Daoy (cell line): ENCODE measurements at regions not wholly inside any gene's neighbourhood (a gene's known extent, or its start where the extent isn't known, plus 50 kb on each side); places are given as distances from the start of the nearest gene placed in this dataset.

ENCODE experiments used
- DNase-seq: peaks from one replicate; pipeline ENCODE4 v3.0.0-alpha.2; 2015; ENCODE audit warnings: low read depth

DNA sequence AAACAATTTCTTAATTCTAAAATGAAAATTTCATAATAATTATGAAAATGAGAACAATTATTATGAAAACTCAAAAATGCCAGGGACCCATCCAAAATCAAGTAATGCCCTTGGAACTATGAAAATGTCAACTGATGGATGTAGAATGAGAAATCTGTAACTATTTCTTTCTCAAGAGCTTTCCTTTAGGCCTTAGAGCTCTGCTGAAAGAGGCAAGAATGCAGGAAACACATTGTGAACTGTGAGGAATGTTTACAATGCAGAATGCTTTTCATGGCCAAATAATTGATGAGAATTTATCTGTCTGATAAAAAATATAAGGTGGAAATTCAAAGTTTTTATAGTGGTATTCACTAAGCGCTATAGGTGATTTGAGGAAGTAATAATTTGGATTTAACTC is 207.1 kb upstream of the PCDH18 start:
- DNase-seq: no peak

DNA sequence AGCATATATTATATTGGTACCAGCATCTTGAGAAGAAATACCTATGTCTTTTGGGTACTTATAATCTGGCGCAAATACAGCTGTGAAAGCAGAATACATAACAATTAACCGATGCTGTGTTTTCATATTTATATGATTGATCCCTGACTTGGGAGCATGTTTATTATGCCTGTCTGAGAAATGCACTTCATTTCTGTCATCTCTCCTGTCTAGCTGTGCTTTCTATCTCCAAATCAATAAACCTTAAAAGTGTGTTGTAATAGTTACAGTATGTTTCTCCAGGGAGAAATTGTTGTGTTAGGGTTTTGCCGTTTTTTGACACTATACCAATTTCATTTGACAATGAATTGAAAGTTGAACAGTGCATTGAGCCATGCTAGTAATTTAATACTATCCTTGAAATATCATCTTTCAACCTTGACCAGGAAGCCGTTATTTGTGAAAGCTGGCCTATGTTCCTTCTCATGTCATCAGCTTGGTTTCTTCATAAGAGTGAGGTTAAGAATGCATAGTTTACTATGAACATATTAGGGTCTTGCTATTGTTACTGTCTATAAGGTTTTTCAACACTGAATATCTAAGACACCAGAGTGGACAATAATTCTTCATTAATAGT is 206.2 kb upstream of the PCDH18 start:
- DNase-seq: no peak

DNA sequence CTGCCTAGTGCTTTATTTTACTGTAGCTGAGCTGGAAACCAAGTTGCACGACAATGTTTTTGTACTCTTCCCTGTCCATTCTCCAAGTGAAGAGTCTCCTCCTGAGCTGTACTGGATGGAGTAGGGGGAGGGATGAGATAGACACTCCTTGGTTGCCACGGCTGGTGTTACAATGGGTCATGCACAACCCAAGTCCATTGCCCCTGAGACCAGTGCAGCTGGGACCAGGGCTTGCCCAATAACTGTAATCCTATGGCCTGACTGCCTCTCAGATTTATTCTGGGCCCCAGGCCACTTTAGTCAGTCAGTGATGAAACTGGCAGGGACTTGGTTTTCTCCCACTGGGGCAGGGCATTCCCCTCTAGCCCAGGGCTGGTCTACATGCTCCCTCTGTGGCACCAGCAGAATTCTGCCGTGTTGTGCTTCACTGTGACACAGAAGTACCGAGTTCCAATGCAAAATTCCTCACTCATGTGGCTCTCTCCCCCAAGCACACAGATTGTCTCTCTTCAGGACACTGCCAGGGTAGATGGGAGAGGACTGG is 203.3 kb upstream of the PCDH18 start:
- DNase-seq: peak; percentile 0

DNA sequence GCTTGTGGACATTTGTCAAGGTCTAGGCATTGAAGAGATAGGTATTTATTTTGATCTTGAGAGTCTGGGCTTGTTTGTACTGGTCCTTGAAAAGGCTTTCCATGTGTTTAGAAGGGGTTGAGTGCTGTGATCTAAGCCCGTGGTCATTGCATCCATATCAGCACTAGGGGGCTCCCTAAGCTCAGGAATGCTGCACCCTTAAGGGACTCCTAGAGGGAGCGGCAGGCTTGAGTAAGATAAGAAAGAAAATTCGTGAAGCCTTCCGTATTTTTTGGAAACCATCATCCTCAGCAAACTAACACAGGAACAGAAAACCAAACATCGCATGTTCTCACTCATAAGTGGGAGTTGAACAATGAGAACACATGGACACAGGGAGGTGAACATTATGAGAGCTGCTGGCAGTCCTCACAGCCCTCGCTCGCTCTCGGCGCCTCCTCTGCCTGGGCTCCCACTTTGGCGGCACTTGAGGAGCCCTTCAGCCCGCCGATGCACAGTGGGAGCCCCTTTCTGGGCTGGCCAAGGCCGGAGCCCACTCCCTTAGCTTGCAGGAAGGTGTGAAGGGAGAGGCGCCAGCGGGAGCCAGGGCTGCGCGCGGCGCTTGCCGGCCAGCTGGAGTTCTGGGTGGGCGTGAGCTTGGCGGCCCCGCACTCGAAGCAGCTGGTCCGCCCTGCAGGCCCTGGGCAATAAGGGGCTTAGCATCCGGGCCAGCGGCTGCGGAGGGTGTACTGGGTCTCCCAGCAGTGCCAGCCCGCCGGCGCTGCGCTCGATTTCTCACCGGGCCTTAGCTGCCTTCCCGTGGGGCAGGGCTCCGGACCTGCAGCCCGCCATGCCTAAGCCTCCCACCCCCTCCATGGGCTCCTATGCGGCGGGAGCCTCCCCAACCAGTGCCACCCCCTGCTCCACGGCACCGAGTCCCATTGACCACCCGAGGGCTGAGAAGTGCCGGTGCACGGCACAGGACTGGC is 201.2 kb upstream of the PCDH18 start:
- peak; percentile 48 for DNase-seq

DNA sequence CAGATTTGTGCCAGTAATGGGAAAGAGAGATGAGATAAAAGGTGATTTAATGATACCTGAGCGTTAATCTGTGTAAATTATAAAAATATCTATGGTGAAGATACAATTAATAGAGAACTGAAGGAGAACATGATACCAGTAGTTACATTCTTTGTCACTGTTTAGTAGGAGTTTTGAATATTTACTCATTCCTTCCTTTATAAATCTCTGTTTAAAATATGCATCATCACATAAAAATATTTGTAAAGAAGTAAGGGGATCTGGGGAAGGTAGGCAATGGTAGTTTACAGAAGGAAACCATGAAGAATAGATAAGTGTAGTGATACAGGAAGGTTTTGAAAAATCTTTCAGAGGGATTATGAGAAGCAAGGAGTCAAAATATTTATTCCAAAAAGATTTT is 190.6 kb upstream of the PCDH18 start:
- DNase-seq: no peak

- no peak for DNase-seq
These were observed 179.2 kb upstream of the PCDH18 start for GRCh38 chr4:137711502-137711901.

- peak; percentile 1 for DNase-seq
These were observed 175.3 kb upstream of the PCDH18 start for GRCh38 chr4:137707626-137708025.

- no peak for DNase-seq
These were observed 174.9 kb upstream of the PCDH18 start for GRCh38 chr4:137707102-137707620.

- DNase-seq: peak; percentile 2
These were observed 173.0 kb upstream of the PCDH18 start for GRCh38 chr4:137705171-137705783.

DNA sequence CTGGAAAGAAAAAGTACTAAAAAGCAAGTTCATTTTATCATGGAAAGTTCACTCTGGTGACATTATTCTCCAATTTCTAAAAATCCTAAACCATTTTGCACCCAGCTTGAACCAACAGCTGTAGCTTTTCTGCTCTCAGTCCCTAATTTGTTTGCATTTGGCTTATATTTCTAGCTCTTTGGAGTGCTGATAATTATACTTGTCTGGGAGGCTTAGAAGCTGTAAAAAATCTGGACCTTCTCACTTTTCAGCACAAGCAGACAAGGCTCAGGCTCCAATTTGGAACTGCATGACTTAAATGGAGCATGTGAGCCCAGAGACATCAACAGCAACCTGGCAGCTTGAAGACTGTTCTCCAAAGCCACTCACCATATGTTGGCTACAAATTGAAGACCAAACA is 170.9 kb upstream of the PCDH18 start:
- DNase-seq: no peak

- DNase-seq: no peak
These were observed 170.2 kb upstream of the PCDH18 start for GRCh38 chr4:137702512-137702911.

DNA sequence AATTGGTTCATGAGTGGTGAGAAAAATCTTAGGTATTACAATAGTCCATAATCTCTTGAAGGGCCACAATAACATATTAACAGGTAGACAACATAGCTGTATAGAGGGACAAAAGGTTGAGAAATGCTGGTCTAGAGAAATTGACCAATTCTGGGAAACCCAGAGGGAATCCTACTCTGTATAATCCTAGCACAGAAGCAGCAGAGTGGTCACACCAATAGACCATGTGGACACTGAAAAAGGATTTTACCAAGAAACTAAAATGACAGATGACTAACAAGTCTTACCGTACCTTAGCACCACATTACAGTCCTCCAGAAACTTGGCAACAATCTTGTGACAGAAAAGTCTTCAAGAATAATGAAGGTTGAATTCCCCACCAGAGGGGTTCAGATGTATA is 169.1 kb upstream of the PCDH18 start:
- DNase-seq: no peak

DNA sequence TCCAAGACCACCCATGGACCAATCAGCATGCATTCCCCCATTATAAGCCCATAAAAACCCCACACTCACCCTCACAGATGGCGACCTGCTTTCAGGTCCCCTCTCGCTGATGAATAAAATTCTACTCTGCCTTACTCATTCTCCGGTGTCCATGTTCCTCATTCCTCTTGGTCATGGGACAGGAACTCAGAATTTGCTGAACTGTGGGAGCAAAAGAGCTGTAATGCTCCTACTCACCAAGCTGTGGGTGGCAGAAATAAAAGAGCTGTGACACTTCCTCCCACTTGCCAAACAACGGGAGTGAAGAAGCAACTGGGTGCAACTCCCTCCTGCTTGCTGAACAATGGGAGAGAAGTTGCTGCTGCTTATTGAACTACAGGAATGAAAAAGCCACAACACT is 168.5 kb upstream of the PCDH18 start:
- DNase-seq: no peak

- no peak for DNase-seq
These were observed 167.8 kb upstream of the PCDH18 start for GRCh38 chr4:137700072-137700471.

- no peak for DNase-seq
These were observed 161.8 kb upstream of the PCDH18 start for GRCh38 chr4:137694138-137694537.

- DNase-seq: no peak
These were observed 161.3 kb upstream of the PCDH18 start for GRCh38 chr4:137693641-137694040.

GRCh38 chr4:137692205-137692604 is 159.9 kb upstream of the PCDH18 start:
- no peak for DNase-seq

DNA sequence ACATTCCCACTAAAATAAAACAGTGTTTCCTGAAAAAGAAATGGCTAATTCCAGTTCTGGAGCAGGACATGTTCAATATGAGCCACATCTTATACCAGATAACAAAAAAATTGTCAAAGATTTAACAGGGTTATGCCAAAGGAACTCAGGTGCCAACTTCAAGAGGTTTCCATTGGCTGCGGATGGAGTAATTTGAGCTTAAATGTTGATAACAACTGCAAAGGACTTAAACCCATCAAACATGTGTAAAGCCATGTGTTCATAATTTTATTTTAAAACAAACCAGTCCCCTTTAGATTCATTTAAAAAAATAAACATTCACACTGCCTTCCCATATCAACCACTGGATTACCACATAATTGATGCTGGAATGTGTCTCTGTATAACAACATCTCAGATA is 156.4 kb upstream of the PCDH18 start:
- no peak for DNase-seq

- DNase-seq: no peak
These were observed 153.1 kb upstream of the PCDH18 start for GRCh38 chr4:137685357-137685756.

DNA sequence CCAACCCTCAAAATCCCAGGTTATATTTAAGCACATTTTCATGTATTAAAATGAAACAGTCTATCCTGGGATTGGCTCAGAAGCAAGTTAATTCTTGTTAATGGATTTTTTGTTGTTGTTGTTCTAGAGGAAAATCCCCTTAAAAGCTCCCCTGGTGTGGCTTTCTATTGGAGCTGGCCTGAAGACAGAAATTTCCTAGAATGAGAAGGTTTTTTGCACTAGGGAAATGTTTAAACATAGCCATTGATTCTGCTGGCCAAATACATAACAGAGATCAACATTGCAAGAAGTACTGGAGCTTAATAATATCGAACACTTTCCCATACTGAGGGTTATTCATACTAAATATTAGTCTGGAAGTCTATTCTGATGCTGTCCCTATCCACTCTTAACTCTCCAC is 148.8 kb upstream of the PCDH18 start:
- DNase-seq: no peak

GRCh38 chr4:137678796-137679195 is 146.5 kb upstream of the PCDH18 start:
- no peak for DNase-seq

GRCh38 chr4:137677863-137678262 is 145.6 kb upstream of the PCDH18 start:
- DNase-seq: no peak
